SK-MEL-5 (cell line): ENCODE measurements at regions not wholly inside any gene's neighbourhood (a gene's known extent, or its start where the extent isn't known, plus 50 kb on each side); places are given as distances from the start of the nearest gene placed in this dataset.

ENCODE experiments used
- DNase-seq: peaks from one replicate; pipeline ENCODE4 v3.0.0-alpha.2; 2016; ENCODE audit warnings: low read depth, low spot score
- in situ Hi-C: cut with HindIII; loops from 2 replicates; pipeline ENCODE4 v1.10.0; 2016; ENCODE audit warnings: low sequenced_read_pairs, high pct_unique_total_duplicates, low pct_unique_long_range_greater_than_20kb

GRCh38 chr4:107246761-107247160 is 210.6 kb upstream of the DKK2 start:
- in situ Hi-C loops, result no loop called here
- no peak for DNase-seq

GRCh38 chr4:107243141-107243781 is 207.1 kb upstream of the DKK2 start:
- DNase-seq, result no peak
- in situ Hi-C loops, result no loop called here

GRCh38 chr4:107220976-107221375 is 184.9 kb upstream of the DKK2 start:
- DNase-seq, result no peak
- in situ Hi-C loops, result no loop called here

GRCh38 chr4:107219681-107220080 is 183.6 kb upstream of the DKK2 start:
- in situ Hi-C loops, result no loop called here
- DNase-seq, result no peak

- in situ Hi-C loops, result no loop called here
- no peak for DNase-seq
These were observed 180.3 kb upstream of the DKK2 start for GRCh38 chr4:107216379-107216778.

GRCh38 chr4:107215222-107215621 is 179.1 kb upstream of the DKK2 start:
- in situ Hi-C loops, result no loop called here
- DNase-seq, result no peak

- in situ Hi-C loops, result no loop called here
- DNase-seq, result no peak
These were observed 177.8 kb upstream of the DKK2 start for GRCh38 chr4:107213880-107214279.

- in situ Hi-C loops, result no loop called here
- no peak for DNase-seq
These were observed 177.3 kb upstream of the DKK2 start for GRCh38 chr4:107213410-107213809.

- DNase-seq, result no peak
- in situ Hi-C loops, result no loop called here
These were observed 176.5 kb upstream of the DKK2 start for GRCh38 chr4:107212565-107212964.

GRCh38 chr4:107210450-107211239 is 174.5 kb upstream of the DKK2 start:
- in situ Hi-C loops, result no loop called here
- peak; percentile 29 for DNase-seq

- in situ Hi-C loops, result no loop called here
- DNase-seq, result no peak
These were observed 167.6 kb upstream of the DKK2 start for GRCh38 chr4:107203733-107204132.

GRCh38 chr4:107202744-107203143 is 166.6 kb upstream of the DKK2 start:
- in situ Hi-C loops, result no loop called here
- DNase-seq, result no peak

- in situ Hi-C loops, result no loop called here
- no peak for DNase-seq
These were observed 161.0 kb upstream of the DKK2 start for GRCh38 chr4:107197121-107197520.

GRCh38 chr4:107196312-107196711 is 160.2 kb upstream of the DKK2 start:
- in situ Hi-C loops, result no loop called here
- no peak for DNase-seq

GRCh38 chr4:107194005-107194404 is 157.9 kb upstream of the DKK2 start:
- no peak for DNase-seq
- in situ Hi-C loops, result no loop called here

- no peak for DNase-seq
- in situ Hi-C loops, result no loop called here
These were observed 156.5 kb upstream of the DKK2 start for GRCh38 chr4:107192601-107193000.

- in situ Hi-C loops, result no loop called here
- DNase-seq, result no peak
These were observed 151.0 kb upstream of the DKK2 start for GRCh38 chr4:107187091-107187490.

GRCh38 chr4:107183155-107183774 is 147.2 kb upstream of the DKK2 start:
- DNase-seq, result peak; percentile 72
- in situ Hi-C loops, result no loop called here

GRCh38 chr4:107182347-107182746 is 146.2 kb upstream of the DKK2 start:
- no peak for DNase-seq
- in situ Hi-C loops, result no loop called here
